Activated T-helper 1 cell treated with anti-CD3 and anti-CD28 coated beads, Interleukin-12 subunit alpha, Interleukin-12 subunit beta, Interleukin-2, Interleukin-4 antibody, amounts not matched to agents 30 ng/mL and 10 ng/mL and 1 ng/mL, durations not matched to agents 14 hours and 24 hours and 36 hours (primary cell): ENCODE measurements at regions not wholly inside any gene's neighbourhood (a gene's known extent, or its start where the extent isn't known, plus 50 kb on each side); places are given as distances from the start of the nearest gene placed in this dataset.

Source experiments
- DNase-seq: peaks from one replicate; pipeline ENCODE4 v3.0.0; 2021; ENCODE audit warnings: low spot score
- H3K27ac Mint-ChIP-seq: one replicate; pipeline ENCODE4 v1.8.0; 2021; ENCODE audit warnings: mild to moderate bottlenecking, mixed read lengths
- H3K27me3 Mint-ChIP-seq: one replicate; pipeline ENCODE4 v1.8.0; 2022; ENCODE audit warnings: mild to moderate bottlenecking, moderate library complexity, mixed read lengths; ENCODE audit not compliant: insufficient read depth
- H3K36me3 Mint-ChIP-seq: one replicate; pipeline ENCODE4 v1.8.0; 2021; ENCODE audit warnings: low read depth, mixed read lengths
- H3K4me1 Mint-ChIP-seq: one replicate; pipeline ENCODE4 v1.8.0; 2021; ENCODE audit warnings: low read depth, mixed read lengths
- H3K4me3 Mint-ChIP-seq: one replicate; pipeline ENCODE4 v1.8.0; 2021; ENCODE audit warnings: mild to moderate bottlenecking, moderate library complexity, mixed read lengths
- H3K9me3 Mint-ChIP-seq: one replicate; pipeline ENCODE4 v1.8.0; 2021; ENCODE audit warnings: mixed read lengths
- intact Hi-C: fragments of 100-400 bp; cut with micrococcal nuclease; formaldehyde crosslinking; loops from one replicate; pipeline ENCODE4 v1.15.1; 2024

DNA sequence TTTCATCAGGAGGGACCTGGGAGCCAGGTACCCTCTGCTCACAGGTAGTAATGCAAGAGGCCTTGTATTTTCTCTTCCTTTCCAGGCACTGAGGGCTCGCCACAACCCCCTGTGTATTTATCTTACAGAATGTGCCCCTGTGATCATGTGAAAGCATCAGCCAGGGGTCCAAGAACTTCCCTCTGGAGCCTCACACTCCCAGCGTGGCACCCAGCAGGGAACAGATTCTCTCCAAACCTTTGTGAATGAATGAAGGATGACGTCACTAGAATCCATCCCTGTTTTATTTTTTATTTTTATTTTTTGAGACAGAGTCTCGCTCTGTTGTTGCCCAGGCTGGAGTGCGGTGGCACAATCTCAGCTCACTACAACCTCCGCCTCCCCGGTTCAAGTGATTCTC, 107.3 kb upstream of the IER5L start:
- Mint-ChIP-seq H3K27ac (no peak overlapping the region), H3K27me3 (peaks cover 6% of the 10 kb centered on the region), H3K4me3 (no peak overlapping the region), H3K4me1 (no peaks in the 10 kb centered on the region), H3K36me3 (no peaks in the 10 kb centered on the region), H3K9me3 (no peaks in the 10 kb centered on the region)
- intact Hi-C loops = no loop called here
- DNase-seq = no peak

DNA sequence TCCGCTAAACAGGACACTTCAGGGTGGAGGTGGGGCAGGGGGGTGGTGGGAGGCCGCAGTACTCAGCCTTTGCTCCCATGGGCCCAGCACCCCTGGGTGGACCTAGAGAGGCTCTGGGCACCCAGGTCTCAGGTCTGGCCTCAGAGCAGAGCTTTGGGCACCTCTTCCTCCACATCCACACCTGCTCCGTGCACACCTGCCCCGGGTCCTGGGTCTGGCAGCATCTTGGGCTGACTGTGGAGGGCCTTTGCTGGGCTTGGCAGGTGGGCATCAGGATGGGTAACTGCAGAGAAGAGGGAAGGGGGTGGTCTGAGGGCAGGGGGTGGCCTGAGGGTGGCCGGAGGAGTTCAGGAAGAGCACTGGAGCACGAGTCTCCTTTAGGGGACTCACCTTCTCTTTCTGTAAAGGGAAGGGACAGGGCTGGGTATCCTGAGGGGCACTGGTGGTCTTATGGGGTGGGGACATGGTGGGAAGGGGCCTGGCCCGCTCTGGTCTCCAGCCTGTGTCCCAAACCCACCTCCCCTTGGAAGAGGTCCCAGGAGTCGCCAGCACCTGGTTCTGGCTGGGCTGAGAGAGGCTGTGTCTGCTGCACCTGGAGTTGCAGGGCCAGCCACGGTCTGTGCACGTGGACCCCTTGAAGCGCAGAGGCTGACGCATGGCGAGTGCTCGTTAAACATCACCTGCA, 106.7 kb upstream of the IER5L start:
- Mint-ChIP-seq H3K36me3 (no peaks in the 10 kb centered on the region), H3K27ac (no peak overlapping the region), H3K9me3 (no peaks in the 10 kb centered on the region), H3K4me3 (no peak overlapping the region), H3K27me3 (peaks cover 6% of the 10 kb centered on the region), H3K4me1 (no peaks in the 10 kb centered on the region)
- no peak for DNase-seq
- intact Hi-C loops = no loop called here

DNA sequence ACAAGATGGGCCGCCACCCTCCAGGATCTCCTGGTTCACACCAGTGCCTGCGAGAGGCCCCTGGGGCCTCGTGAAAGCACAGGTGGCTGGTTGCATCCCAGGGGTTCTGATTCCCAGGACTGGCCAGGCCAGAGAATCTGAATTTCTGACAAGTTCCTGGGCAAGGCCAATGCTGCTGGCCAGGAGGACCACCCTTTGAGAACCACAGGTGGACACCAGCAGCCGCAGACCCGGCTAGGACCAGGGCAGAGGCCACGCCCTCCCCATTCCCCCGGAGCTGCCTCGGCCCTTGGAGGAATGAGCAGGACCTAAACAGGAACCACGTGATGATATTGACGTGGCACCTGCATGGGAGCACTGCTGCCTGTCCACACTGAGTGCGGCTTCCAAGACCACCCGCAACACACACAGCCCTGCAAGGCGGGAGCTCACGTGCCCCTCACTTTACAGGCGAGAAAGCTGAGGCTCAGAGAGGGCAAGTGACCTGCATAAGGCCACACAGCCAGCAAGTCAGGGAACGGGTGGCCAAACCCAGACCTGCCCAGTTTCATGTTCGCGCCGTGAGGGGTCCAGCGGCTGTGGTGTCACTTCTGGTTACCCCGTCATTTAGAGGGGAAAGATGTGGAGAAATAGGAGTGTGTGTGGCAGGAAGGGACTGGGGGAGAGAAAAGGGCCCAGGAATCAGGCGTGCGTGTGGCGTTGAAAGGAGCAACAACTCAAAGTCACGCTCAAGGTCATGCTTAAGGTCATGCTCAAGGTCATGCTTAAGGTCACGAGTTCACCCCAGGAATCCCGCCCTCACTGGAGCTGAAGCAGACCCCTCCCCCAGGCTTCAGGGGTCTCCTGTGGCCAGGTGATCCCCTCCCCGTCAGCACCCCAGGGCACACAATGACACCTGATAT, 105.9 kb upstream of the IER5L start:
- no peak for DNase-seq
- intact Hi-C loops = no loop called here
- Mint-ChIP-seq H3K27me3 (peaks cover 6% of the 10 kb centered on the region), H3K9me3 (no peaks in the 10 kb centered on the region), H3K4me3 (no peak overlapping the region), H3K27ac (no peak overlapping the region), H3K36me3 (no peaks in the 10 kb centered on the region), H3K4me1 (no peaks in the 10 kb centered on the region)

DNA sequence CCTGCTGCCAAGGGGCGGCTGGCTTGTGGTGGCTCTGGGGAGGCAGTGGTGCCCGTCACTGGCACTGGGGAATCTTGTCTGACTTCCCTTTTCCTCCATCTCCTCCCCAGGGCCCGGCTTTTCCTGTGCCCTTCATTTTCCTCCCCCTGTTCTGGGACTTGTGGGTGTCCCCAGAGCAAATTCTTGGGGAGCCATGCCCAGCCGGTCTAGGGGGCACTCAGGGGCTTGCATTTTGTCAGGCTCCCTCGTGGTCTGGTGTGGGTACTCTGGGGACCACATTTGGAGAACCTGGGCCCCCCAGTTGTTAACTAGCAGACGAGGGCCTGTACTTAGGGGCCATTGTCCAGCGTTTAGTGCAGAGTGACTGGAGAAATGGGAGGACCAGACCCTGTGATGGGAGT, 105.2 kb upstream of the IER5L start:
- intact Hi-C loops = no loop called here
- Mint-ChIP-seq H3K4me1 (no peaks in the 10 kb centered on the region), H3K9me3 (no peaks in the 10 kb centered on the region), H3K36me3 (no peaks in the 10 kb centered on the region), H3K27me3 (peaks cover 6% of the 10 kb centered on the region), H3K4me3 (no peak overlapping the region), H3K27ac (no peak overlapping the region)
- DNase-seq = no peak

DNA sequence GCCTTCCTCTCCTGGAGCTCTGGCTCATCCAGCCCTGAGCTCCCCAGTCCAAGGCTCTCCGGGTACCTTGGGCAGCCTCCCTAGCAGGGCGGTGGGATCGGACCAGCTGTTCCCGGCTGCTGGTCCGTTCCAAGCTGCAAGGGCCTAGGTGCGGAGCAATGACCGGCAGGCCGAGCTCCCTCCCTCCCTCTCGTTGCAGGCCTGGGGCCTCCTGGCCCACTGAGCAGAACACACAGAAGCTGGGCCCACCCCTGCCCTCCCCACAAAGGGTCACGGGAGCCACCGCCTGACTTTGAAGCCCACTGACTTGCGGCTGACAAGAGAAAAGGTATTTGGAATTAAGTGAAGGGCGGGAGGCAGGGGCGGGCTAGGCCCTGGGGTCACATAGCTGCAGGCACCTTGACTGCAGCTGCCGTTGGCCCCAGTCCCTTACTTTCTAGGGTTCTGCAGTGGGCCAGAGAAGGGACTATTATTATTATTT, 104.7 kb upstream of the IER5L start:
- no peak overlapping the region for H3K27ac Mint-ChIP-seq
- no peak for DNase-seq
- no peak overlapping the region for H3K4me3 Mint-ChIP-seq
- intact Hi-C loops = no loop called here
- peaks cover 7% of the 10 kb centered on the region for H3K27me3 Mint-ChIP-seq
- no peaks in the 10 kb centered on the region for H3K4me1 Mint-ChIP-seq
- H3K9me3 Mint-ChIP-seq = no peaks in the 10 kb centered on the region
- H3K36me3 Mint-ChIP-seq = no peaks in the 10 kb centered on the region

DNA sequence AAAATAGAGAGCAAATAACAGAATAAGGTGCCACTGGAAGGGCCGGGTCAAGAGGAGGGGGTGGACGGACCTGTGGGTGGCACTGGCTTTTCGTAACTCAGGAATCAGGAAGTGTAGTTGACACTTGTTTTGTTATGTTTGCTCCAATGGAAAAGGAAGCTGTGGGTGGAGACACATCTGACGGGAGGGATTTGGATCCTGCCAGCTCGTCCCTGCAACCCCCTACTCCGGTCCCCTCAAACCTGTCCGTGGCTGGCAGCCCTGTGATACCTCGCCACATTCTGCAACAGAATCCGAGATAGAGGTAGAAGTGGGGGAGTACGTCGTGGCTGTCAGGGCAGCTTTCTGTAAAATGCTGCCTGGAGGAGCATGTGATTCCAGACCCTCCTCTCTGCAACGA, 104.2 kb upstream of the IER5L start:
- no peaks in the 10 kb centered on the region for H3K9me3 Mint-ChIP-seq
- no peaks in the 10 kb centered on the region for H3K4me1 Mint-ChIP-seq
- H3K27me3 Mint-ChIP-seq = peaks cover 5% of the 10 kb centered on the region
- intact Hi-C loops = no loop called here
- H3K4me3 Mint-ChIP-seq = no peak overlapping the region
- DNase-seq = no peak
- no peak overlapping the region for H3K27ac Mint-ChIP-seq
- no peaks in the 10 kb centered on the region for H3K36me3 Mint-ChIP-seq

DNA sequence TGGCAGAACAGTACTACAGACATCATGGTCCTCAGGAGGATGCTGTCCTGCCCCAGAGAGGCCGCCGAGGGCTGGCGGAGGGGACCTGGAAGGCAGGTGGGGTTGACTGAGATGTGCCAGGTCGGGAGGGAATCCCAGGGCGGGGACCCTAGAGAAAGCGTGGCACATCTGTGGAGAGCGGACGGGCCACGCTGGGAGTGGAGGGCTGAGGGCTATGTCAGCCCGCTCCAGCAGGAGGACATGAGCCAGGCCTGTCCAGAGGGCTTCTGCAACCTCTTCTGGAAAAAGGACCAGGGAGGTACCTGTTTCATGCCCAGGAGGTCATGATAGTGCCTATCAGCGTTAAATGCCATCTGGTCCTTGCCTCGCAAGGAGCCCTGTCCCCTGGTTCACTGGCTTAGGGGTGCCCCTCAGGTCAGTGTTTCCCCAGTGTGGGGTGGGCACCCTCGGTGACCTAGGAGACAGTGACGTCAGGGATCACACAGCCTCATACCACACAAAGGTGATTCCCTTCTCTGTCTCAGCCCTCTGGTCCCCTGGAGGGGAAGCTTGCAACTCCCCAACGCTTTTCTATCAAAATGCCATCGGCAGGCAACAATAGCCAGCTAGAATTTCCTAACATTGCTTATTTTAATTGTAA, 103.6 kb upstream of the IER5L start:
- Mint-ChIP-seq H3K4me1 (no peaks in the 10 kb centered on the region), H3K4me3 (no peak overlapping the region), H3K36me3 (no peaks in the 10 kb centered on the region), H3K9me3 (no peaks in the 10 kb centered on the region), H3K27ac (no peak overlapping the region), H3K27me3 (peaks cover 11% of the 10 kb centered on the region)
- intact Hi-C loops = no loop called here
- DNase-seq = no peak

DNA sequence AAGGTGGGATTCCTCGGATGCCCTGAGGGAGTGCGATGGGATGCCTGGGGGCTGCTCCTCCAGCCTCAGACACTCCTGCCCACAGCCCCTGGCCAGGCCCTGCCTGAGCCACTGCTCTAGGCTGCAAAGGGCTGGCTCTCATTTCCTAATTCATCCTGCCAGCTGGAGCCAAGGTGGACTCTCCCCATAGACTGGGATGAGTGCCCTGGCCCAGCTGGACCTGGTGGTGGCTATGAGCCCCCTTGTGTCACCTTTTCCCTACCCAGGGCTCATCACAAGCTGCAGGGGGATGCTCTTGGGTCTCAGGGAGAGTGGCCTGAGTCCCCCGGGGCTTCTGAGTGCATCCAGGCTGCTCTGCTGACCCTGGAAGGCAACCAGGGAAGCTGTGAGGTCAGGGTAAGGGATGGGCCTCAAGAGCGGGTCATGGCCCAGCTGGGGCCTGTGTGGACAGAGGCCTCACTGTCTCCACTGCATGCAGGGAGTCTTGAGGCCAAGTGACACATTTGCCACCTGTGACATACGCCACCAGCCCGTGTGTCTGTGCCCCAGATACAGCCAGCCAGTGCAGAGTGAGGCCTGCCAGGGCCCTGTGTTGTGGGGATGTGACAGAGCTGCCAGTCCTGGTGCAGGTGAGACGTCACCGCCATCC, 102.7 kb upstream of the IER5L start:
- Mint-ChIP-seq H3K36me3 (no peaks in the 10 kb centered on the region), H3K27ac (no peak overlapping the region), H3K9me3 (no peaks in the 10 kb centered on the region), H3K4me1 (no peaks in the 10 kb centered on the region), H3K27me3 (peaks cover 19% of the 10 kb centered on the region), H3K4me3 (no peak overlapping the region)
- intact Hi-C loops = no loop called here
- no peak for DNase-seq

DNA sequence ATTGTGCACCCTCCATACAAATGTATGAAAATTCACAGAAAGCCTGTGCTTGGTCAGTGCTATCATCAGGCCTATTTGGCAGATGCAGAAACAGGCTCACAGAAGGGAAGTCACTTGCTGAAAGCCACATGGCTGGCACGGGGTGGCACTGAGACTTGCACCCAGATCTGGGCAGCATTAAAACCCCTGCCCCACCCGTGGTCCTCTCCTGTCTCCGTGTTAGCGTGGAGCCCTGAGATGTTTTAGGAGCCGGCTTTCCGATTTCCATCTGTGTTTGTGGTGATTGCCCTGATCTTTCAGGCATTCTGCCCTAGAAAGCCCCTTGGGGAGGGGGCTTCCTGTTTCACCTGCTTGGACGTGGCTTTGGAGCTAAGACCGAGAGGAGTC, 102.2 kb upstream of the IER5L start:
- H3K27me3 Mint-ChIP-seq = peaks cover 21% of the 10 kb centered on the region
- H3K27ac Mint-ChIP-seq = no peak overlapping the region
- H3K4me1 Mint-ChIP-seq = no peaks in the 10 kb centered on the region
- intact Hi-C loops = no loop called here
- no peak for DNase-seq
- no peaks in the 10 kb centered on the region for H3K9me3 Mint-ChIP-seq
- H3K36me3 Mint-ChIP-seq = no peaks in the 10 kb centered on the region
- no peak overlapping the region for H3K4me3 Mint-ChIP-seq

DNA sequence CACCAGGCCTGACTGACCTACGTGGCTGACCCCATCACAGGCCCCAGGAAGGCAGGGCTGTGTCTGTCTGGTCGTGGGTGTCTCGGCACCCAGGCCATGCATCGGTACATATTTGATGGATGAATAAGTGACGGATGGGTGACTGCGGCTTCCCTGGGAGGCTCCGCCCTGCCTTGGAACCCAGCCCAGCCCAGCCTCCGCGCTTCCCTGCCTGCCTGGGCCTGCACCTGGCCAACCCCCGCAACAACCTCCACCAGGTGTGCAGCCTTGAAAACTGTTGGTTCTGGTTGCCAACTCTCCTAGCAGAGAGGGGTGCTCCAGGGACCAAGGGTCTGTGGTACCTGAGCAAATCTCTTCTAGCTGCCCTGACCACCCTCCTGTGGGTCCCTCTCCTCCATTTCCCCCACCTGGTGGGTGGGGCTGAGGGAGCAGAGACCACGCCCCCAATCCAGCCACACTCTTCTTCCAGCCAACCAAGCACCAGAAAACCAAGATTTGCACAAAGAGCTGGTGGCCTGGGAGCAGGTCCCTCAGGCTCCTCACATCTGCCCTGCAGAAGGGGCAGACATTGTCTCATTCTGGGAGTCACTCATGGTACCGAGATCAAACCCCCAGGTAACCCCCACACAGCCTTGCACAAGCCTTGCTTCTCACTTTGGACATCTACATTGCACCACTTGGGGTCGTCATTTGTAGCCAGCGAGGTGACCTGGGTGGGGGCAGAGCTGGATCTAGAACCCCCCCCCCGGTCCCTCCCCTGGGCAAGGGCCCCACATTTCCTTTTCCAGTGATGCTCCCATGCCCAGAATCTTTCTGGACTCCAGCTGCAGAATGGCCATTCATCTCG, 100.6 kb upstream of the IER5L start:
- Mint-ChIP-seq H3K36me3 (no peaks in the 10 kb centered on the region), H3K4me3 (no peak overlapping the region), H3K9me3 (no peaks in the 10 kb centered on the region), H3K27ac (no peak overlapping the region), H3K27me3 (peaks cover 28% of the 10 kb centered on the region), H3K4me1 (no peaks in the 10 kb centered on the region)
- no peak for DNase-seq
- intact Hi-C loops = no loop called here

DNA sequence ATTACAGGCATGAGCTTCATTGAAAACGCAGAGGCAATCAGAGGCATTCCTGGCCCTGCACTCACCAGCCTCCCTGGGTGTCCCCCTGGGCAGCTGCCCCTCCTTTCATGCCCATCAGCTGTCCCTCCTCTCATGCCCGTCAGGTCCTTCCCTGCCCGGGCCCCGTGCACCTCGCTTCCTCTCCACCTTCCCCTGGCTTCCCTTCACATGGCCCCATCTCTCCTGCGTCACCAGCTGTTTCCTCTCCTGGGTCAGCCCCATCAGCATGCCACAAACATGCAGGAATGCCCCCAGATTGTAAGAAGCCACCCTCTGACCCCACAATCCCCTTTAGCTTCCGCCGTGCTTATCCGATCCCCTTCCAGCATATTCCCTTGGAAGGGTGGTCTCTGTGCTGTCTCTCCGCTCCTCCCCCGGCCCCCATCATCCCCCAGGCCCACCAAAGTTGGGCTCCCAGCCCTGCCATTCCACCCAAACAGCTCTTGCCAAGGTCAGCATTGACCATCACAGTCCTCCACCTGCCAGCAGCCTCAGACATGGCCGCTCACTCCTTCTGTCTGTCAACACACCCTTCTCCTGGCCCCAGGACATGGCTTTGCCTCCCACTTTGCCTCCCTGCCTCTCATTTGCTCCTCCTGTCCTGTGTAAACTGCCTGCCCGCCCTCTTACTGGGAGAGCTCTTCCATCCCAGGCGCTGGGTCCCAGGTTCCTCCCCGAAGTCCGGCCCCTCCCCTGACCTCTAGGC, 98.6 kb upstream of the IER5L start:
- Mint-ChIP-seq H3K4me1 (peaks cover 5% of the 10 kb centered on the region), H3K36me3 (no peaks in the 10 kb centered on the region), H3K27ac (no peak overlapping the region), H3K27me3 (peaks cover 28% of the 10 kb centered on the region), H3K9me3 (no peaks in the 10 kb centered on the region), H3K4me3 (no peak overlapping the region)
- intact Hi-C loops = no loop called here
- DNase-seq = no peak
